ENCODE measurements at regions not wholly inside any gene's neighbourhood (a gene's known extent, or its start where the extent isn't known, plus 50 kb on each side); places are given as distances from the start of the nearest gene placed in this dataset.

DNA sequence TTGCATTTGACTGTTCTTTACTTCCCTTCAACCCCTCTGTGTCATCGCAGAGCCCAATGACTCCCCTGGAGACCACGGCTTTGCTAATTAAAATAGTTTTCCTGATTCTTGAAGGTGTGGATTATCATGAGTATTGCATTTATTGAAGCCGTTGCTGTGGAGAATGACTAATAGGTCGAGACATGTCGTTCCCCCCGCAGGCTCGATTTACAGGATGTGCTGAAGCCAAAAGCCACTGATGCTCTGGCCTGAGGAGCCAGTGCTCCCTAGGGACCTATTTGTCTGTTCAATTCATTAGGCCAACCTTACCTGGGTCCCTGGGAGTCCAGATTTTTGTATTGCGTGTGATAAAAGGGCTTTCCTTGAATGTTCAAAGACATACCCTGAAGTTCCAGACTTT lies 102.3 kb downstream of the NPTX2 start:
- 73% methylated on average over 8 of the region's 8 CpGs for WGBS
- Histone ChIP-seq H3K36me3 (ENCODE audit: control insufficient read depth in 4 of 4, insufficient read depth in 3 of 4, low read depth in 1 of 4, low read length in 3 of 4) (no peaks in the 10 kb centered on the region), H3K9ac (ENCODE audit: low read depth in 1 of 2, low read length in 2 of 2) (no peak overlapping the region), H3K4me1 (ENCODE audit: control insufficient read depth in 4 of 4, insufficient read depth in 4 of 4, low read length in 3 of 4) (no peaks in the 10 kb centered on the region), H3K4me3 (ENCODE audit: low read depth in 1 of 3, low read length in 3 of 3) (no peak overlapping the region), H3K27me3 (ENCODE audit: control insufficient read depth in 4 of 4, insufficient read depth in 4 of 4, low read length in 3 of 4) (no peaks in the 10 kb centered on the region), H3K9me3 (ENCODE audit: control insufficient read depth in 4 of 4, low read length in 3 of 4) (no peaks in the 10 kb centered on the region), H3K27ac (ENCODE audit: low read depth in 1 of 2, low read length in 2 of 2) (no peak overlapping the region)
- DNase-seq (ENCODE audit: low spot score) = no peak
- TF ChIP-seq, protein P1, sequence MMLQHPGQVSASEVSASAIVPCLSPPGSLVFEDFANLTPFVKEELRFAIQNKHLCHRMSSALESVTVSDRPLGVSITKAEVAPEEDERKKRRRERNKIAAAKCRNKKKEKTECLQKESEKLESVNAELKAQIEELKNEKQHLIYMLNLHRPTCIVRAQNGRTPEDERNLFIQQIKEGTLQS (IDR thresholded peaks at IDR 0.05) = no peak
- TF ChIP-seq, protein P2, sequence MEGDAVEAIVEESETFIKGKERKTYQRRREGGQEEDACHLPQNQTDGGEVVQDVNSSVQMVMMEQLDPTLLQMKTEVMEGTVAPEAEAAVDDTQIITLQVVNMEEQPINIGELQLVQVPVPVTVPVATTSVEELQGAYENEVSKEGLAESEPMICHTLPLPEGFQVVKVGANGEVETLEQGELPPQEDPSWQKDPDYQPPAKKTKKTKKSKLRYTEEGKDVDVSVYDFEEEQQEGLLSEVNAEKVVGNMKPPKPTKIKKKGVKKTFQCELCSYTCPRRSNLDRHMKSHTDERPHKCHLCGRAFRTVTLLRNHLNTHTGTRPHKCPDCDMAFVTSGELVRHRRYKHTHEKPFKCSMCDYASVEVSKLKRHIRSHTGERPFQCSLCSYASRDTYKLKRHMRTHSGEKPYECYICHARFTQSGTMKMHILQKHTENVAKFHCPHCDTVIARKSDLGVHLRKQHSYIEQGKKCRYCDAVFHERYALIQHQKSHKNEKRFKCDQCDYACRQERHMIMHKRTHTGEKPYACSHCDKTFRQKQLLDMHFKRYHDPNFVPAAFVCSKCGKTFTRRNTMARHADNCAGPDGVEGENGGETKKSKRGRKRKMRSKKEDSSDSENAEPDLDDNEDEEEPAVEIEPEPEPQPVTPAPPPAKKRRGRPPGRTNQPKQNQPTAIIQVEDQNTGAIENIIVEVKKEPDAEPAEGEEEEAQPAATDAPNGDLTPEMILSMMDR (IDR thresholded peaks at IDR 0.05; ENCODE audit: low read depth, low read length, missing input control) = no peak
- TF ChIP-seq RXRA (IDR thresholded peaks at IDR 0.05) (no peak), HNF4G (IDR thresholded peaks at IDR 0.05) (no peak), RAD21 (IDR thresholded peaks at IDR 0.05) (no peak), JUND (IDR thresholded peaks at IDR 0.05) (no peak), HNF4A (conservative IDR thresholded peaks at IDR 0.05) (no peak), GABPA (IDR thresholded peaks at IDR 0.05 in 1 of 2, conservative IDR thresholded peaks at IDR 0.05 in 1 of 2) (no peak), FOXA2 (IDR thresholded peaks at IDR 0.05) (no peak), NR2F2 (IDR thresholded peaks at IDR 0.05) (no peak), TAF1 (conservative IDR thresholded peaks at IDR 0.05) (no peak), EGR1 (IDR thresholded peaks at IDR 0.05; ENCODE audit: low read depth in 2 of 2) (no peak), YY1 (IDR thresholded peaks at IDR 0.05) (no peak), FOXA1 (IDR thresholded peaks at IDR 0.05) (no peak)
- TF ChIP-seq, protein P3, sequence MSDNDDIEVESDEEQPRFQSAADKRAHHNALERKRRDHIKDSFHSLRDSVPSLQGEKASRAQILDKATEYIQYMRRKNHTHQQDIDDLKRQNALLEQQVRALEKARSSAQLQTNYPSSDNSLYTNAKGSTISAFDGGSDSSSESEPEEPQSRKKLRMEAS (IDR thresholded peaks at IDR 0.05) = no peak
- TF ChIP-seq, protein P4, sequence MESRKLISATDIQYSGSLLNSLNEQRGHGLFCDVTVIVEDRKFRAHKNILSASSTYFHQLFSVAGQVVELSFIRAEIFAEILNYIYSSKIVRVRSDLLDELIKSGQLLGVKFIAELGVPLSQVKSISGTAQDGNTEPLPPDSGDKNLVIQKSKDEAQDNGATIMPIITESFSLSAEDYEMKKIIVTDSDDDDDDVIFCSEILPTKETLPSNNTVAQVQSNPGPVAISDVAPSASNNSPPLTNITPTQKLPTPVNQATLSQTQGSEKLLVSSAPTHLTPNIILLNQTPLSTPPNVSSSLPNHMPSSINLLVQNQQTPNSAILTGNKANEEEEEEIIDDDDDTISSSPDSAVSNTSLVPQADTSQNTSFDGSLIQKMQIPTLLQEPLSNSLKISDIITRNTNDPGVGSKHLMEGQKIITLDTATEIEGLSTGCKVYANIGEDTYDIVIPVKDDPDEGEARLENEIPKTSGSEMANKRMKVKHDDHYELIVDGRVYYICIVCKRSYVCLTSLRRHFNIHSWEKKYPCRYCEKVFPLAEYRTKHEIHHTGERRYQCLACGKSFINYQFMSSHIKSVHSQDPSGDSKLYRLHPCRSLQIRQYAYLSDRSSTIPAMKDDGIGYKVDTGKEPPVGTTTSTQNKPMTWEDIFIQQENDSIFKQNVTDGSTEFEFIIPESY (IDR thresholded peaks at IDR 0.05) = no peak
- TF ChIP-seq, protein P5, sequence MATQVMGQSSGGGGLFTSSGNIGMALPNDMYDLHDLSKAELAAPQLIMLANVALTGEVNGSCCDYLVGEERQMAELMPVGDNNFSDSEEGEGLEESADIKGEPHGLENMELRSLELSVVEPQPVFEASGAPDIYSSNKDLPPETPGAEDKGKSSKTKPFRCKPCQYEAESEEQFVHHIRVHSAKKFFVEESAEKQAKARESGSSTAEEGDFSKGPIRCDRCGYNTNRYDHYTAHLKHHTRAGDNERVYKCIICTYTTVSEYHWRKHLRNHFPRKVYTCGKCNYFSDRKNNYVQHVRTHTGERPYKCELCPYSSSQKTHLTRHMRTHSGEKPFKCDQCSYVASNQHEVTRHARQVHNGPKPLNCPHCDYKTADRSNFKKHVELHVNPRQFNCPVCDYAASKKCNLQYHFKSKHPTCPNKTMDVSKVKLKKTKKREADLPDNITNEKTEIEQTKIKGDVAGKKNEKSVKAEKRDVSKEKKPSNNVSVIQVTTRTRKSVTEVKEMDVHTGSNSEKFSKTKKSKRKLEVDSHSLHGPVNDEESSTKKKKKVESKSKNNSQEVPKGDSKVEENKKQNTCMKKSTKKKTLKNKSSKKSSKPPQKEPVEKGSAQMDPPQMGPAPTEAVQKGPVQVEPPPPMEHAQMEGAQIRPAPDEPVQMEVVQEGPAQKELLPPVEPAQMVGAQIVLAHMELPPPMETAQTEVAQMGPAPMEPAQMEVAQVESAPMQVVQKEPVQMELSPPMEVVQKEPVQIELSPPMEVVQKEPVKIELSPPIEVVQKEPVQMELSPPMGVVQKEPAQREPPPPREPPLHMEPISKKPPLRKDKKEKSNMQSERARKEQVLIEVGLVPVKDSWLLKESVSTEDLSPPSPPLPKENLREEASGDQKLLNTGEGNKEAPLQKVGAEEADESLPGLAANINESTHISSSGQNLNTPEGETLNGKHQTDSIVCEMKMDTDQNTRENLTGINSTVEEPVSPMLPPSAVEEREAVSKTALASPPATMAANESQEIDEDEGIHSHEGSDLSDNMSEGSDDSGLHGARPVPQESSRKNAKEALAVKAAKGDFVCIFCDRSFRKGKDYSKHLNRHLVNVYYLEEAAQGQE (IDR thresholded peaks at IDR 0.05) = no peak

DNA sequence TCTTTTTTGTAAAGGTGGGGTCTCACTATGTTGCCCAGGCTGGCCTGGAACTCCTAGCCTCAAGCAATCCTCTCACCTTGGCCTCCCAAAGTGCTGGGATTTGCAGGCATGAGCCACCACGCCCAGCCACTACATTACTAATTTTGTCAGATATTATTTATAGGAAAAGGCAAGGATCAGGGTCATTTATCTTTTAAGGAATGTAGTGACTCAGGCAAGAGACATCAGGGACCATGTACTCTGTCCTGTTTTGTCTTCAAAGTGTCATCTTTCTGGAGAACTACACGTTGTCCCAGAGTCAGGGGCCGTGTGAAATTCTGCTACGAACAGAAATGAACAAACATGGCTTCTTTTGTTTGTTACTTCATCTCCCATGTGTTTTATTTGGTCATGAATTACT lies 105.3 kb downstream of the NPTX2 start:
- no peaks in the 10 kb centered on the region for H3K9me3 ChIP-seq (ENCODE audit: control insufficient read depth in 4 of 4, low read length in 3 of 4)
- no peak for TF ChIP-seq GABPA (IDR thresholded peaks at IDR 0.05 in 1 of 2, conservative IDR thresholded peaks at IDR 0.05 in 1 of 2)
- no peak for TF ChIP-seq TAF1 (conservative IDR thresholded peaks at IDR 0.05)
- no peak for TF ChIP-seq EGR1 (IDR thresholded peaks at IDR 0.05; ENCODE audit: low read depth in 2 of 2)
- TF ChIP-seq HNF4A (conservative IDR thresholded peaks at IDR 0.05) = no peak
- TF ChIP-seq HNF4G (IDR thresholded peaks at IDR 0.05) = no peak
- no peak for DNase-seq (ENCODE audit: low spot score)
- H3K4me3 ChIP-seq (ENCODE audit: low read depth in 1 of 3, low read length in 3 of 3) = no peak overlapping the region
- H3K36me3 ChIP-seq (ENCODE audit: control insufficient read depth in 4 of 4, insufficient read depth in 3 of 4, low read depth in 1 of 4, low read length in 3 of 4) = no peaks in the 10 kb centered on the region
- H3K9ac ChIP-seq (ENCODE audit: low read depth in 1 of 2, low read length in 2 of 2) = no peak overlapping the region
- H3K4me1 ChIP-seq (ENCODE audit: control insufficient read depth in 4 of 4, insufficient read depth in 4 of 4, low read length in 3 of 4) = no peaks in the 10 kb centered on the region
- no peaks in the 10 kb centered on the region for H3K27me3 ChIP-seq (ENCODE audit: control insufficient read depth in 4 of 4, insufficient read depth in 4 of 4, low read length in 3 of 4)
- WGBS = 57% methylated on average over 4 of the region's 4 CpGs
- H3K27ac ChIP-seq (ENCODE audit: low read depth in 1 of 2, low read length in 2 of 2) = no peak overlapping the region

All from liver (tissue), 8 donors.